Tibial nerve (tissue), 4 donors: ENCODE measurements at regions not wholly inside any gene's neighbourhood (a gene's known extent, or its start where the extent isn't known, plus 50 kb on each side); places are given as distances from the start of the nearest gene placed in this dataset.
A peak's percentile ranks its signal among the peaks of the same experiment; 100 is the strongest.

Source experiments
- DNase-seq, 2 donors: peaks; one replicate each; pipeline ENCODE4 v3.0.0-alpha.2; 2019; ENCODE audit warnings: low spot score in 2 of 2
- H3K27ac ChIP-seq, 4 donors: fragments of 200-600 bp; sonication (generic) in 3 of 4; one replicate each; pipeline ENCODE4 v1.5.1; 2017 to 2019; ENCODE audit warnings: mild to moderate bottlenecking in 1 of 4
- H3K27me3 ChIP-seq, 2 donors: fragments of 200-600 bp; sonication (generic) in 1 of 2; one replicate each; pipeline versions ENCODE4 v1.5.1 to v1.6.0; 2017 to 2019
- H3K36me3 ChIP-seq, 3 donors: fragments of 200-600 bp; sonication (generic); one replicate each; pipeline ENCODE4 v1.5.1; 2018 to 2019
- H3K4me1 ChIP-seq, 4 donors: fragments of 200-600 bp; sonication (generic) in 3 of 4; one replicate each; pipeline ENCODE4 v1.5.1; 2017 to 2019
- H3K4me3 ChIP-seq, 4 donors: fragments of 200-600 bp; sonication (generic) in 3 of 4; one replicate each; pipeline ENCODE4 v1.5.1; 2017 to 2019; ENCODE audit warnings: mild to moderate bottlenecking in 1 of 4, moderate library complexity in 1 of 4
- H3K9me3 ChIP-seq, 4 donors: fragments of 200-600 bp; sonication (generic) in 3 of 4; one replicate each; pipeline ENCODE4 v1.5.1; 2017 to 2019
- CTCF ChIP-seq, 5 experiments: fragments of 200-600 bp in 3 of 5; fragments of 450-650 bp in 2 of 5; sonication (generic) in 3 of 5; IDR thresholded peaks; one replicate each; pipeline ENCODE4 v1.5.1; 2016 to 2019; ENCODE audit warnings: antibody characterized with exemption in 5 of 5, mild to moderate bottlenecking in 3 of 5, moderate library complexity in 2 of 5
- EP300 ChIP-seq, 2 donors: sonication (generic); formaldehyde crosslinking; IDR thresholded peaks; one replicate each; pipeline ENCODE4 v1.6.1; 2017; ENCODE audit warnings: antibody characterized with exemption in 2 of 2, mild to moderate bottlenecking in 1 of 2
- POLR2A ChIP-seq, 2 donors: fragments of 450-650 bp; IDR thresholded peaks; one replicate each; pipeline ENCODE4 v1.6.1; 2017; ENCODE audit warnings: antibody characterized with exemption in 2 of 2, mild to moderate bottlenecking in 2 of 2, moderate library complexity in 2 of 2
- WGBS, 2 donors: methylation state at CpG; one replicate each; pipeline ENCODE4 v1.1.5; 2018; 5-methylcytosine and 5-hydroxymethylcytosine counted together

- no peak overlapping the region for H3K4me3 ChIP-seq
- H3K36me3 ChIP-seq: no peaks in the 10 kb centered on the region
- WGBS, 2 donors: 87 to 91% methylated on average over 2 of the region's 2 CpGs
- H3K27me3 ChIP-seq: no peaks in the 10 kb centered on the region
- no peak overlapping the region for H3K27ac ChIP-seq
- H3K9me3 ChIP-seq: no peaks in the 10 kb centered on the region
- peaks cover 0 to 15% (median 0%) of the 10 kb centered on the region in 4 donors for H3K4me1 ChIP-seq
- no peak for TF ChIP-seq POLR2A (IDR thresholded peaks at IDR 0.05)
- TF ChIP-seq EP300 (IDR thresholded peaks at IDR 0.05): no peak
- no peak for TF ChIP-seq CTCF (IDR thresholded peaks at IDR 0.05)
- DNase-seq: no peak
Measured at GRCh38 chr3:177510693-177511216, 313.5 kb upstream of the TBL1XR1 start.

DNA sequence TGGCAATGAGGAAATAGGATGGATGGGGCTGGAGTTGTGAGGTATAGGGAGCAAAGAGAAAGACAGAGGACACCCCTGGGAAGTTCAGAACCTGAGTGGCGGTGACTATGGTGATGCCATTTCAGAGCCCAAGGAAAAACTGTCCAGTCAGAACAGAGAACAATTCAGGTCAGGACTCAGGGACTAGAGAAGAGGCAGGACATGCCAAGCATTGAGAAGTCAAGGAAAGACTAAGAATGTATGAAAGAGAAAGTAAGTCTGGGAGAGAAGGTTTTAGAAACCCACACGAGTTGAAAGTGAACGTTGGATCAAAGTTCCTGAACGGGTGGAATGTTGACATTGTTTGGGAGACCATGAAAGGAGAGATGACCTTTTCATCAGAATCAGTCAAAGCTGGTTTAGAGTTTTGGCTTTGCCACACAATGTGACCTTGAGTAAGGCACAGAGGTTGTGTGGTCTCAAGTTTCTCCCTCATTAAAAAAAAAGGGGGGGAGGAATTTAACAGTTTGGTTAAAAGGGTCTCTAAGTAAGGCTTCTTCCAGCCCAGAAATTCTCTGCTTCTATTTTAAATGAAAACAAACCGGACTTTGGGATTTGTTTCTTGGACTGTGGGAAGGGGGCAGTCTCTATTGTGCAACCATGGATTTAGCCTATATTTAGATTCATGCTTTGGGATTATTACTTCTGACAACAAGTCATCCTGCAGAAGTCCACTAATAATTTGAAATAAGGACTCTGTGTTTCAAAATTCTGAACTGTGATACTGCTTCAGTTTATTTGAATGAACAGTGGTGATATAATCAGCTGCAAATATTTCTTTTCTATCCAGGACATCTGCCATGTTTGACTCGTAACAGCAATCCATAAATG is 315.9 kb upstream of the TBL1XR1 start:
- no peak overlapping the region for H3K4me3 ChIP-seq
- H3K36me3 ChIP-seq: no peaks in the 10 kb centered on the region
- no peaks in the 10 kb centered on the region for H3K27me3 ChIP-seq
- no peak for DNase-seq
- 45 to 54% methylated on average over 6 of the region's 6 CpGs for WGBS, 2 donors
- H3K4me1 ChIP-seq: peaks cover 0 to 29% (median 6%) of the 10 kb centered on the region in 4 donors
- peak overlapping the region in 1 of 4 donors; percentile 13 for H3K27ac ChIP-seq
- H3K9me3 ChIP-seq: no peaks in the 10 kb centered on the region
- TF ChIP-seq EP300 (IDR thresholded peaks at IDR 0.05): no peak
- TF ChIP-seq POLR2A (IDR thresholded peaks at IDR 0.05): no peak
- no peak for TF ChIP-seq CTCF (IDR thresholded peaks at IDR 0.05)

DNA sequence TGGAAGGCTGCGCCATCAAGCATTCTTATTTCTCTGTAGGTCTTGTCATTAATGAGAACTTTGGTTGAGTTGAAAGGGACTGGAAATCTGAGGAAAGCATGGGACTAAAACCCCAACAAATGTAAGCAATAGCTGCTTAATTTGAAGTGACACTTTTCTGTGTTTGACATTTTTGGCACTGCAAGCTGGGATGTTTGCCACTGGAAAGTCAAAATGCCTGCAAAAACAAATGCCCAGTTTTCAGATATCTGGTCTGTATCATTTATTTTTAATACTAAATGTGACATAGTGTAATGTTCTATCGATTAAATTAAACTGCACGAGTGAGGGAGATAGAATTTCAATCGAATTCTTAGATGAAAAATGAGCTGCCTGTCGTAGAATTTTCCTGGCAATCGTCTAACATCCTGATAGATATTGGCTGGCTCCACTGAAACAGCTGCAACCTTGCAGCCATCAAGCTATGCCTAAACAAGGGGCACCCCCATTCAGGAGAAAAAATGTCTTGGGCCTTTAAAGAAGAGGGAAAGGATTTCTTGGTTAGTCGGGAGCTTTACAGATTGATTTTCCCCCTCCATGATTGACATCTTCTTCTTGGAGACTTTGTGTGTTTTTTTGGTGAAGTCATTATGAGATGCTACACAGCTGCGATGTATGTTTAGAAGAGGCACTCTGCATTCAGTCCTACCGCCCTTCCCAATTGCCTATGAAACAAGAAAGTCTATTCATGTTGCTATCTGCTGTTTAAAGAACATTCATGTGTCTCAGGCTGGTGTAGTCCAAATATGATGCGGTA is 316.7 kb upstream of the TBL1XR1 start:
- no peaks in the 10 kb centered on the region for H3K36me3 ChIP-seq
- TF ChIP-seq EP300 (IDR thresholded peaks at IDR 0.05) (no peak), CTCF (IDR thresholded peaks at IDR 0.05) (no peak), POLR2A (IDR thresholded peaks at IDR 0.05) (no peak)
- no peaks in the 10 kb centered on the region for H3K9me3 ChIP-seq
- peaks cover 0 to 29% (median 6%) of the 10 kb centered on the region in 4 donors for H3K4me1 ChIP-seq
- peak overlapping the region in 1 of 4 donors; percentile 14 for H3K27ac ChIP-seq
- 43 to 46% methylated on average over 10 of the region's 10 CpGs for WGBS, 2 donors
- no peaks in the 10 kb centered on the region for H3K27me3 ChIP-seq
- H3K4me3 ChIP-seq: no peak overlapping the region
- DNase-seq: no peak

DNA sequence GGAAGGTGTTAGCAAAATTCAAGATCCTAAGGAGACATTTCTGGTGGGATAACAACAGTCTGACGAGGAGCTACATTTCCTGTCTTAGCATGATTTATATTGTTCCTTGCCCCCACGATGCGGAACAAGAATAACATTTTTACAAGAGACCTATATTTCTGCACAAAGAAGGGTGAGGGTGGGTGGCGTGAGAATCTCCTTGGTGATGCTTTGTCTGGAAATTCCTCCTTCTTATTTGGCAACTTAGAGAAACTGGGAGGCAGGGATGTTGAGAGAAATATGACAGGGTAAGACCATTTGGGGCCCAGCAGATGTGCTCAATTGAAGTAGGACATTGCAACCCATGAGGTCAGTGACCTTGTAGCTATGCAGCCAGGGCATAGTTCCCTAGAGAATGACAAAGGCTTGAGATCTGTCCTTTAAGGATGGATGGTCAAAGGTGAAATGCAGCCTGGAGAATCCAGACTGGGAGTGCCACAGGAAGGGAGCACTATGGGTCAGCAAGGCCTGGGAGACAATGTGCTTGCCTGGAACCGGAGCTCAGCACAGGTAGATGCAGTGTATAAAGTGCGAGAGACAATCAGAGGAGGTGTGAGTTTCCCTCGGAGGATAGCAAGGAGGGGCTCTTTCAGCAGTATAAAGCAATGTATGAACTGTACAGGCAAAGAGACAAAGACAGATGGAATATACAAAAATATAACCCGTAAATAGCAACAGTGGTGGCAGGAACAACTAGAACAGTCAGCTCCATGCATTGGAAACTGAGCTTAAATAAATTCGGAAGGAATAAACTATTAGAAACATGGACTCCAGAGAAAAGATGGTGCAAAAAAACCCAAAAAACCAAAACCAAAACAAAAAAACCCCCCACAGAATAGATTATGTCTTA is 317.6 kb upstream of the TBL1XR1 start:
- WGBS, 2 donors: 78 to 79% methylated on average over 9 of the region's 9 CpGs
- TF ChIP-seq EP300 (IDR thresholded peaks at IDR 0.05) (no peak), POLR2A (IDR thresholded peaks at IDR 0.05) (no peak), CTCF (IDR thresholded peaks at IDR 0.05) (no peak)
- Histone ChIP-seq H3K27ac (no peak overlapping the region), H3K4me1 (peaks cover 0 to 29% (median 6%) of the 10 kb centered on the region in 4 donors), H3K9me3 (no peaks in the 10 kb centered on the region), H3K27me3 (no peaks in the 10 kb centered on the region), H3K4me3 (no peak overlapping the region), H3K36me3 (no peaks in the 10 kb centered on the region)
- no peak for DNase-seq
